ENCODE measurements at regions not wholly inside any gene's neighbourhood (a gene's known extent, or its start where the extent isn't known, plus 50 kb on each side); places are given as distances from the start of the nearest gene placed in this dataset.

GRCh38 chr11:128288368-128288767 lies 299.0 kb downstream of the ETS1 start:
- TF ChIP-seq CTCF (IDR thresholded peaks at IDR 0.05; ENCODE audit: extremely low read depth in 1 of 2, insufficient read depth in 1 of 2, low read depth in 1 of 2, low read length in 2 of 2) (no peak), POLR2A (IDR thresholded peaks at IDR 0.05; ENCODE audit: low read depth, low read length) (no peak), POLR2AphosphoS5 (IDR thresholded peaks at IDR 0.05; ENCODE audit: insufficient read depth, low read depth, low read length) (no peak), EZH2 (IDR thresholded peaks at IDR 0.05; ENCODE audit: borderline replicate concordance, low read depth, low read length, severe bottlenecking) (no peak)

Data from endothelial cell of umbilical vein (primary cell).